ENCODE measurements at regions not wholly inside any gene's neighbourhood (a gene's known extent, or its start where the extent isn't known, plus 50 kb on each side); places are given as distances from the start of the nearest gene placed in this dataset.
"Not testable (repeated sequence)": the region's sequence is repeated elsewhere in the genome, so short reads cannot be mapped to it uniquely, and the experiment has no call there.

GRCh38 chr18:73535990-73536389 lies 611.6 kb downstream of the FBXO15 start:
- no peak for DNase-seq (ENCODE audit: extremely low read depth, low read depth)
- no peak for TF ChIP-seq CTCF (IDR thresholded peaks at IDR 0.05; ENCODE audit: low read depth, low read length)

- no peak for DNase-seq (ENCODE audit: extremely low read depth, low read depth)
- TF ChIP-seq CTCF (IDR thresholded peaks at IDR 0.05; ENCODE audit: low read depth, low read length) = no peak
Measured at GRCh38 chr18:73535189-73535588, 612.4 kb downstream of the FBXO15 start.

DNA sequence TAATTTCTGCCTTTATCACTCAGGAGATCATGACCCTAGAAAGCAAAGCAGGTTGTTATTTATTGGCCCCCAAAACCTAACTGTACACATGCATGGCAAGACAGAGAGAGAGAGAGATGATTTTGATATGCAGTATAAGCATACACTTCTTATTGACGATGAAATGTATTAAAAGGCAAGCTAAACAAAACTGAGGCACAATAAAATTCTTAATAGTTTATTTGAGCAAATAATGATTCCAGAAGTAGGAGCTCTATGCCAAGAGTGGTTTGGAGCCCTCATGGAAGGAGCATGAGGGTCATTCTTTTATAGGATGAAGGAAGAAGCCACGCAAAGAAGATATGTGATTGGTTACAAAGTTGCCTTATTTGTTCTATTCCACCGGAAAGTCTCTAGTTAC lies 616.0 kb downstream of the FBXO15 start:
- no peak for DNase-seq (ENCODE audit: extremely low read depth, low read depth)
- TF ChIP-seq CTCF (IDR thresholded peaks at IDR 0.05; ENCODE audit: low read depth, low read length) = no peak

DNA sequence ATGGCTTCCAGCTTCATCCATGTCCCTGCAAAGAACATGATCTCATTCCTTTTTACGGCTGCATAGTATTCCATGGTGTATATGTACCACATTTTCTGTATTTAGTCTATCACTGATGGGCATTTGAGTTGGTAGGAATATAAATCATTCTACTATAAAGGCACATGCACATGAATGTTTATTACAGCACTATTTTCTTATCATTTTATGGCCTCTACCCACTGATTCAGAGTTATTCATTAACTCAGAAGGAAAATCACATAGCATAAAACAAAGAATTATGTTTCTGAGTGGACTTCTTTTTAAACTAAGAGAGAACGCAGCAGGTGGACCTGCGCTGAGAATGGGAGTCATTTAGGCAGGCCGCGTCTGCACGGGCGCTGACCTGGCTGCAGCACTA lies 619.6 kb downstream of the FBXO15 start:
- TF ChIP-seq CTCF (IDR thresholded peaks at IDR 0.05; ENCODE audit: low read depth, low read length) = no peak
- DNase-seq (ENCODE audit: extremely low read depth, low read depth) = no peak

- no peak for TF ChIP-seq CTCF (IDR thresholded peaks at IDR 0.05; ENCODE audit: low read depth, low read length)
- DNase-seq (ENCODE audit: extremely low read depth, low read depth) = no peak
Measured at GRCh38 chr18:73520229-73520628, 627.4 kb downstream of the FBXO15 start.

DNA sequence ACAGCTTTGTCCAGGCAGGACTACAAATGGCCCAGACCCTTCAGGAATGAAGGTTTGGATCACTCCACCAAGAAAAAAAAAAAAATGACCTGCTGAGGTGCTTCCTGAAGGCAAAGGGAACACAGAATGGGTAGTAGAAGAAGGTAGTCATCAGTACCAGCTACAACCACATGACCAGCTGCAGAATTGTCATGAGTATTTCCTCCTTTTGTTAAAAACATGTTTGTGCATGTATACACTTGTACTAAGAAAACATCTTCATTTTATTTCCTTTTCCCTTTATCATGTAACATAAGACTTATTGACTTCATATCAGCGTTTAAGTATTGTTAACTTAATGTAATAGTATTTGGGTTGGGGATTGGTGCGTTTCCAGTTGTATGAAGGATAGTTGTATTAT lies 631.6 kb downstream of the FBXO15 start:
- DNase-seq (ENCODE audit: extremely low read depth, low read depth) = not testable (repeated sequence)

- no peak for DNase-seq (ENCODE audit: extremely low read depth, low read depth)
- no peak for TF ChIP-seq CTCF (IDR thresholded peaks at IDR 0.05; ENCODE audit: low read depth, low read length)
Measured at GRCh38 chr18:73514449-73514848, 633.2 kb downstream of the FBXO15 start.

DNA sequence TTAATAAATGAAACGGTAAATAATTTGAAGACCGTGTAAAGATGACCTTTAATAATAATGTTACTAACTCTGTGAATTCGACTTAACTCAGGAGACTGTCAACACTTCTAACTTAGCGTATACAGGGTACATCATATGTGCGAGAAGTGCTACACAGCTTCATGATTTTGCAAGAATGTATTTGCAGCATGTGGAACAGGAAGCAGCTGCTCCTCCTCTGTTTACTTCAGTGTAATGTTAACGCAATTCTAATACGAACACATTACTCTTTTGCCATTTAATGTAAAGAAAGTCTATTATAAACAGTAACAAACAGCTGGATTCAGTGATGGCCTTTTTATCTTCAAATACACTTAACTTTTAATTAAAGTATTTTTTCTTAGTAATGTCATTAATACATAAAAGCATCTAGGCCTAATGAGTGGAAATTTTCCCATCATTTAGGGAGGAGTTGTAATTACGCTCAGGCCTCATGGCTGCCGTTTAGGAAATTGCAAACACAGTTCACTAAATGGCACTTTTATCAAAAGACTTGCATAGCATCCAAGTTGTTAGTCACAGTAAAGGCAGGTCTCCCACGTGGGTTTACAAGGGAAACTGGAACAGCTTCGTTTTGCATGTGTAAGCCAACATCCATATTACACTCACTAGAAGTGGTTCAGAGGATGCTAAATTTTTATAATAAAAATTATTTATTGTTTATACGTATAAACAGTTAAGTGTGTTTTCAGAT lies 635.7 kb downstream of the FBXO15 start:
- TF ChIP-seq CTCF (IDR thresholded peaks at IDR 0.05; ENCODE audit: low read depth, low read length) = no peak
- DNase-seq (ENCODE audit: extremely low read depth, low read depth) = no peak
